T-cell (primary cell): ENCODE measurements at regions not wholly inside any gene's neighbourhood (a gene's known extent, or its start where the extent isn't known, plus 50 kb on each side); places are given as distances from the start of the nearest gene placed in this dataset.

Source experiments
- ATAC-seq, 4 experiments: fragments of 200-7000 bp in 3 of 4; fragments of 150-1000 bp in 1 of 4; cut with Tn5 transposase; replicated peaks in 1 of 4; 1 replicate in 3 of 4; 2 replicates in 1 of 4; pipeline ENCODE4 v1.10.0; 2021; ENCODE audit warnings: moderate library complexity in 3 of 4, mild to moderate bottlenecking in 2 of 4, moderate number of reproducible peaks in 1 of 4
- CTCF ChIA-PET, 2 donors: fragments of 300-600 bp; sonication (Branson Sonifier 250); formaldehyde crosslinking; loops; one replicate each; lab custom pipeline; 2022; ENCODE audit warnings: antibody characterized with exemption in 2 of 2; lab: Charles Lee
- POLR2A ChIA-PET, 2 donors: fragments of 300-600 bp; sonication (Branson Sonifier 250); formaldehyde crosslinking; loops; one replicate each; lab custom pipeline; 2022; ENCODE audit warnings: antibody characterized with exemption in 2 of 2; lab: Charles Lee
- DNase-seq, 35 experiments: peaks; one replicate each; pipeline versions ENCODE4 v3.0.0 to v3.0.0-alpha.2; 2013 to 2023
- H3K27ac ChIP-seq: one replicate; pipeline ENCODE4 v1.5.1; 2013; ENCODE audit warnings: low read length
- H3K27me3 ChIP-seq, 2 experiments: replicated peaks in 1 of 2; 1 replicate in 1 of 2; 2 replicates in 1 of 2; pipeline versions ENCODE4 v1.6.1 to v1.7.0; 2013; ENCODE audit warnings: low read length in 1 of 2, mixed read lengths in 1 of 2; ENCODE audit not compliant: control insufficient read depth in 2 of 2, insufficient read depth in 2 of 2; ENCODE audit errors: extremely low read depth in 1 of 2
- H3K36me3 ChIP-seq, 2 donors: 1 replicate in 1 of 2; 2 replicates in 1 of 2; pipeline versions ENCODE4 v1.6.1 to v1.7.0; 2013; ENCODE audit warnings: low read length in 1 of 2; ENCODE audit not compliant: control insufficient read depth in 2 of 2, insufficient read depth in 1 of 2; ENCODE audit errors: extremely low read depth in 1 of 2
- H3K4me1 ChIP-seq, 2 experiments: 1 replicate in 1 of 2; 2 replicates in 1 of 2; pipeline versions ENCODE4 v1.6.1 to v1.7.0; 2013; ENCODE audit warnings: low read length in 2 of 2, mixed read lengths in 1 of 2; ENCODE audit not compliant: insufficient read depth in 2 of 2, control insufficient read depth in 1 of 2; ENCODE audit errors: extremely low read depth in 1 of 2
- H3K4me3 ChIP-seq, 2 donors: 1 replicate in 1 of 2; 2 replicates in 1 of 2; pipeline versions ENCODE4 v1.5.1 to v1.7.0; 2013; ENCODE audit warnings: mild to moderate bottlenecking in 2 of 2, low read length in 1 of 2, moderate library complexity in 1 of 2; ENCODE audit not compliant: control insufficient read depth in 1 of 2; ENCODE audit errors: extremely low read depth in 1 of 2
- H3K9me3 ChIP-seq: 2 replicates; pipeline ENCODE4 v1.7.0; 2013
- H3K27ac Mint-ChIP-seq, 2 donors: one replicate each; pipeline ENCODE4 v1.8.0; 2020 to 2021; ENCODE audit warnings: mild to moderate bottlenecking in 2 of 2, mixed read lengths in 2 of 2
- H3K27me3 Mint-ChIP-seq, 2 donors: one replicate each; pipeline ENCODE4 v1.8.0; 2021 to 2022; ENCODE audit warnings: mixed read lengths in 2 of 2
- H3K36me3 Mint-ChIP-seq: one replicate; pipeline ENCODE4 v1.8.0; 2021; ENCODE audit warnings: mixed read lengths
- H3K4me1 Mint-ChIP-seq, 3 donors: one replicate each; pipeline ENCODE4 v1.8.0; 2020 to 2022; ENCODE audit warnings: mixed read lengths in 3 of 3, mild to moderate bottlenecking in 1 of 3
- H3K4me3 Mint-ChIP-seq, 3 donors: one replicate each; pipeline ENCODE4 v1.8.0; 2020 to 2022; ENCODE audit warnings: mild to moderate bottlenecking in 3 of 3, mixed read lengths in 3 of 3, moderate library complexity in 3 of 3
- H3K9me3 Mint-ChIP-seq, 3 donors: one replicate each; pipeline ENCODE4 v1.8.0; 2020 to 2022; ENCODE audit warnings: mixed read lengths in 3 of 3
- WGBS: methylation state at CpG from one replicate; pipeline ENCODE4 v1.1.5; 2013; ENCODE audit warnings: missing lambda C conversion rate; ENCODE audit not compliant: insufficient coverage; 5-methylcytosine and 5-hydroxymethylcytosine counted together

- ChIA-PET POLR2A (no interaction called here), CTCF (no interaction called here)
- Mint-ChIP-seq H3K27me3 (no peaks in the 10 kb centered on the region), H3K27ac (no peak overlapping the region), H3K4me3 (no peak overlapping the region), H3K4me1 (no peaks in the 10 kb centered on the region), H3K36me3 (no peaks in the 10 kb centered on the region), H3K9me3 (peaks cover 0 to 3% (median 0%) of the 10 kb centered on the region in 3 donors)
- Histone ChIP-seq H3K9me3 (no peaks in the 10 kb centered on the region), H3K27ac (no peak overlapping the region), H3K4me3 (no peak overlapping the region), H3K27me3 (no peaks in the 10 kb centered on the region), H3K36me3 (no peaks in the 10 kb centered on the region), H3K4me1 (no peaks in the 10 kb centered on the region)
- WGBS = 38% methylated on average over 1 of the region's 4 CpGs
- no peak for ATAC-seq
- no peak for DNase-seq
Observed at GRCh38 chr4:14338585-14339265, 663.6 kb upstream of the CPEB2 start.

DNA sequence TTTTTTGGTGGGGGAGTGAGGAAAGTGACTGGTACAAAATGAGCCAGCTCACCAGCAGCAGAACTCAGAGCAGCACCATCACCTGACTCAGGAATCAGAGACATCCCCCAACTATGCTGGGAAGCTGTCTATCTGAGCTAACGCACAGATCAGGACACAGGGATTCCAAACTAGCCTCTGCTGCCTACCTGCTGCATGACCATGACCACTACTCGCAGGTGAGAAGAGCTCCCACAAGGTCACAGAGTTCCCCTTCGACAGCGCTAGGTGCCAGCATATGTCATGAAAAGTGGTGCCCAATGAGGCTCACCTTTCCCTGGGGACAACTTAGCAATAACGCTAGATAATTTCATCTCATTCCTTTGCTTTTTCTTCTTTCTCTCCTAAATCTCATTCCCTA lies 662.6 kb upstream of the CPEB2 start:
- DNase-seq (no peak), ATAC-seq (no peak)
- H3K36me3 Mint-ChIP-seq = no peaks in the 10 kb centered on the region
- ChIA-PET CTCF (no interaction called here), POLR2A (no interaction called here)
- Histone ChIP-seq H3K27ac (no peak overlapping the region), H3K27me3 (no peaks in the 10 kb centered on the region), H3K4me3 (no peak overlapping the region), H3K36me3 (no peaks in the 10 kb centered on the region), H3K9me3 (no peaks in the 10 kb centered on the region), H3K4me1 (no peaks in the 10 kb centered on the region)
- H3K9me3 Mint-ChIP-seq = no peaks in the 10 kb centered on the region
- 98% methylated on average over 5 of the region's 5 CpGs for WGBS
- H3K27ac Mint-ChIP-seq = no peak overlapping the region
- no peak overlapping the region for H3K4me3 Mint-ChIP-seq
- no peaks in the 10 kb centered on the region for H3K27me3 Mint-ChIP-seq
- H3K4me1 Mint-ChIP-seq = no peaks in the 10 kb centered on the region

DNA sequence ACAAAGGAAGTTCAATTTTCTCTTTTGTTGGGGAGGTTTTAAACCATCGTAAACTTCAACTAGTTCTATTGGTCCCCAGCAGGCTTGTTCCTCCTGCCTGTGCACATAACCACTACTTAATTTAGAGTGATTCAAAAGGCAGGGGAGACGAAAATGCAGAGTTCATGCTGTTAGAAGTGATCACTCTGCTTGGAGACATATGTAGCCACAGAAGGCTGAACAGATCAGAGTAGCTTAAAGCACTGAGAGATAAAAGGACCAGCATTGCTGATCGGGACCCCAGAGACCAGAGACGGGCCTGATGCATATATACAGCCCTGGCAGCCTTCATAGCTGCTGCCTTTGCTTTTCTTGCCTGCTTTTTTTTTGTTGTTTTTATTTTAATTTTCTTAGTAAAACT lies 662.0 kb upstream of the CPEB2 start:
- H3K27me3 ChIP-seq = no peaks in the 10 kb centered on the region
- Mint-ChIP-seq H3K9me3 (no peaks in the 10 kb centered on the region), H3K27me3 (no peaks in the 10 kb centered on the region), H3K27ac (no peak overlapping the region), H3K4me3 (no peak overlapping the region), H3K4me1 (no peaks in the 10 kb centered on the region), H3K36me3 (no peaks in the 10 kb centered on the region)
- ATAC-seq (no peak), DNase-seq (no peak)
- no peaks in the 10 kb centered on the region for H3K9me3 ChIP-seq
- no peak overlapping the region for H3K4me3 ChIP-seq
- POLR2A ChIA-PET = no interaction called here
- no peak overlapping the region for H3K27ac ChIP-seq
- no CpG with 5 or more reads among the region's 4 CpGs for WGBS
- no peaks in the 10 kb centered on the region for H3K36me3 ChIP-seq
- H3K4me1 ChIP-seq = no peaks in the 10 kb centered on the region
- CTCF ChIA-PET = no interaction called here

- Mint-ChIP-seq H3K27ac (no peak overlapping the region), H3K27me3 (peaks cover 0 to 3% of the 10 kb centered on the region in 2 donors), H3K4me1 (no peaks in the 10 kb centered on the region), H3K9me3 (no peaks in the 10 kb centered on the region), H3K4me3 (no peak overlapping the region), H3K36me3 (no peaks in the 10 kb centered on the region)
- Histone ChIP-seq H3K4me3 (no peak overlapping the region), H3K36me3 (no peaks in the 10 kb centered on the region), H3K27me3 (no peaks in the 10 kb centered on the region), H3K4me1 (no peaks in the 10 kb centered on the region), H3K9me3 (no peaks in the 10 kb centered on the region), H3K27ac (no peak overlapping the region)
- 33% methylated on average over 1 of the region's 4 CpGs for WGBS
- ChIA-PET CTCF (no interaction called here), POLR2A (no interaction called here)
- no peak for DNase-seq
- ATAC-seq = no peak
Observed at GRCh38 chr4:14343961-14344360, 658.3 kb upstream of the CPEB2 start.

- Histone ChIP-seq H3K27ac (no peak overlapping the region), H3K36me3 (no peaks in the 10 kb centered on the region), H3K9me3 (no peaks in the 10 kb centered on the region), H3K27me3 (no peaks in the 10 kb centered on the region), H3K4me1 (no peaks in the 10 kb centered on the region), H3K4me3 (no peak overlapping the region)
- DNase-seq (no peak), ATAC-seq (no peak)
- Mint-ChIP-seq H3K36me3 (no peaks in the 10 kb centered on the region), H3K27me3 (peaks cover 0 to 3% of the 10 kb centered on the region in 2 donors), H3K27ac (no peak overlapping the region), H3K4me1 (no peaks in the 10 kb centered on the region), H3K9me3 (peaks cover 0 to 5% (median 0%) of the 10 kb centered on the region in 3 donors), H3K4me3 (no peak overlapping the region)
- ChIA-PET POLR2A (no interaction called here), CTCF (no interaction called here)
- WGBS = no CpG with 5 or more reads among the region's 1 CpG
Observed at GRCh38 chr4:14345356-14345775, 656.9 kb upstream of the CPEB2 start.

DNA sequence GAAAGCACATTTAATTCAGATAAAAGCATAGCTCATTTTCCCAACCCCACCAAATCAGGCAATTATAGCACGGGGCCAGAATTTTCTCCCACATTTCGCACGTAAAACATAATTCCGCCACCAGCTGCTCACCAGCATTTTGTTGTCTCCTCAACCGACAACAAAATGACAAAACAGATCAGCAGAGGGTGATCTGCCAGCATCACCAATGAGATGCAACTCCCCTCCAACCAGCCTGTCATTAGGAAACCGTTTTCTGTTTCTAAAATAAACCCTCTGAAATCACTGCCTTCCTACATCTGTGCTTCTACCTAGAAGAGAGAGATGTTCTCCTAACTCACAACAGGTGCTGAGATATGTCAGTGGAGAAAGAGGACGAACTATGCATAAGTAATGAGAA lies 654.8 kb upstream of the CPEB2 start:
- peaks cover 0 to 5% (median 0%) of the 10 kb centered on the region in 3 donors for H3K9me3 Mint-ChIP-seq
- ATAC-seq (no peak), DNase-seq (no peak)
- peaks cover 0 to 3% of the 10 kb centered on the region in 2 donors for H3K27me3 Mint-ChIP-seq
- H3K4me1 ChIP-seq = no peaks in the 10 kb centered on the region
- ChIA-PET CTCF (no interaction called here), POLR2A (no interaction called here)
- H3K36me3 Mint-ChIP-seq = no peaks in the 10 kb centered on the region
- no peak overlapping the region for H3K4me3 ChIP-seq
- H3K4me3 Mint-ChIP-seq = no peak overlapping the region
- H3K27me3 ChIP-seq = no peaks in the 10 kb centered on the region
- no peaks in the 10 kb centered on the region for H3K9me3 ChIP-seq
- 98% methylated on average over 5 of the region's 7 CpGs for WGBS
- H3K27ac ChIP-seq = no peak overlapping the region
- H3K36me3 ChIP-seq = no peaks in the 10 kb centered on the region
- H3K27ac Mint-ChIP-seq = no peak overlapping the region
- no peaks in the 10 kb centered on the region for H3K4me1 Mint-ChIP-seq

GRCh38 chr4:14348506-14348905 lies 653.8 kb upstream of the CPEB2 start:
- Mint-ChIP-seq H3K27ac (no peak overlapping the region), H3K36me3 (no peaks in the 10 kb centered on the region), H3K4me1 (no peaks in the 10 kb centered on the region), H3K9me3 (peaks cover 0 to 5% (median 0%) of the 10 kb centered on the region in 3 donors), H3K4me3 (no peak overlapping the region), H3K27me3 (peaks cover 0 to 3% of the 10 kb centered on the region in 2 donors)
- Histone ChIP-seq H3K27me3 (no peaks in the 10 kb centered on the region), H3K27ac (no peak overlapping the region), H3K4me3 (no peak overlapping the region), H3K9me3 (no peaks in the 10 kb centered on the region), H3K36me3 (no peaks in the 10 kb centered on the region), H3K4me1 (no peaks in the 10 kb centered on the region)
- ChIA-PET POLR2A (no interaction called here), CTCF (no interaction called here)
- ATAC-seq (no peak), DNase-seq (no peak)
- 100% methylated on average over 1 of the region's 2 CpGs for WGBS
